Hepatocyte (in vitro differentiated cells): ENCODE measurements at regions not wholly inside any gene's neighbourhood (a gene's known extent, or its start where the extent isn't known, plus 50 kb on each side); places are given as distances from the start of the nearest gene placed in this dataset.
A peak's percentile ranks its signal among the peaks of the same experiment; 100 is the strongest.

Experiments
- DNase-seq: peaks from one replicate; pipeline ENCODE4 v3.0.0-alpha.2; 2016; ENCODE audit warnings: low spot score
- H2AFZ ChIP-seq: fragments of 200-600 bp; sonication (generic); 2 replicates; pipeline ENCODE4 v1.6.0; 2016; ENCODE audit warnings: antibody characterized with exemption, mild to moderate bottlenecking
- H3K27ac ChIP-seq: fragments of 200-600 bp; sonication (generic); 2 replicates; pipeline ENCODE4 v1.5.1; 2016; ENCODE audit warnings: mild to moderate bottlenecking
- H3K27me3 ChIP-seq: fragments of 200-600 bp; sonication (generic); 2 replicates; pipeline ENCODE4 v1.6.1; 2016
- H3K36me3 ChIP-seq: fragments of 200-600 bp; sonication (generic); replicated peaks from 2 replicates; pipeline ENCODE4 v1.5.1; 2016; ENCODE audit warnings: low read depth; ENCODE audit not compliant: insufficient read depth
- H3K4me1 ChIP-seq: fragments of 200-600 bp; sonication (generic); 2 replicates; pipeline ENCODE4 v1.5.1; 2016; ENCODE audit warnings: mild to moderate bottlenecking, moderate library complexity; ENCODE audit not compliant: insufficient read depth
- H3K4me2 ChIP-seq: fragments of 200-600 bp; sonication (generic); 2 replicates; pipeline ENCODE4 v1.6.0; 2016
- H3K4me3 ChIP-seq: fragments of 200-600 bp; sonication (generic); 2 replicates; pipeline ENCODE4 v1.5.1; 2016; ENCODE audit warnings: mild to moderate bottlenecking
- H3K79me2 ChIP-seq: fragments of 200-600 bp; sonication (generic); 2 replicates; pipeline ENCODE4 v1.6.0; 2017; ENCODE audit warnings: mild to moderate bottlenecking
- H3K9me2 ChIP-seq: fragments of 200-600 bp; sonication (generic); replicated peaks from 2 replicates; pipeline ENCODE4 v1.6.0; 2017; ENCODE audit warnings: mild to moderate bottlenecking; ENCODE audit not compliant: insufficient read depth
- H3K9me3 ChIP-seq: fragments of 200-600 bp; sonication (generic); 2 replicates; pipeline ENCODE4 v1.5.1; 2016; ENCODE audit warnings: low read depth, mild to moderate bottlenecking
- H4K20me1 ChIP-seq: fragments of 200-600 bp; sonication (generic); 2 replicates; pipeline ENCODE4 v1.6.0; 2016; ENCODE audit warnings: mild to moderate bottlenecking; ENCODE audit not compliant: insufficient read depth, poor library complexity, severe bottlenecking
- EZH2 ChIP-seq: fragments of 200-600 bp; sonication (generic); IDR thresholded peaks from 2 replicates; pipeline ENCODE4 v1.6.1; 2016; ENCODE audit warnings: antibody characterized with exemption, mild to moderate bottlenecking, borderline replicate concordance
- EZH2phosphoT487 ChIP-seq: fragments of 200-600 bp; sonication (generic); IDR thresholded peaks from one replicate; pipeline ENCODE4 v1.6.1; 2018; ENCODE audit warnings: antibody characterized with exemption, mild to moderate bottlenecking, low read depth, moderate library complexity; ENCODE audit not compliant: unreplicated experiment, severe bottlenecking
- WGBS: methylation state at CpG from one replicate; pipeline ENCODE4 v1.1.6; 2016; ENCODE audit warnings: low lambda C conversion rate; ENCODE audit errors: missing lambda C conversion rate; 5-methylcytosine and 5-hydroxymethylcytosine counted together
- TF ChIP-seq, protein P1 (sequence below): fragments of 200-600 bp; sonication (generic); IDR thresholded peaks from 2 replicates; pipeline ENCODE4 v1.5.1; 2016; ENCODE audit warnings: antibody characterized with exemption, mild to moderate bottlenecking; ENCODE audit not compliant: poor library complexity

DNA sequence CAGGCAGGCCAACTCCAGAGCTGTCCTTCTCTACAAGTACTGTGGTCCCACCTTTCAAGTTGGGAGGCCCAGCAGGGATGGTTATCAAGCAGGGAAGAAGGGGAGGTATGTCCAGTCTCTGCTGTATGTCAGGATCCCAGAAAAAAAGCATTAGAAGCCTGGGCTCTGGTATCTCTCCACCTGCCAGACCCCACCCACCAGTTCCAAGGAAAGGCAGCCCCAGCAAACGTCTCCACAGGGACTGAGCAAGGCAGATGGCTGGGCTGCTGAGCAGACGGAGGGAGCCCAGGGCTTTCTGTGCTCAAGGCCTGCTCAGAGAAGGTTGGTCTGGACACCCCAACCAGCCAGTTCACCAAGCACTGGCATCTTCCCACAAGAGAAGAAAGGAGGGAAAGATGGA lies 287.8 kb downstream of the XXYLT1 start:
- no peaks in the 10 kb centered on the region for H3K27me3 ChIP-seq
- no peak overlapping the region for H3K4me2 ChIP-seq
- H3K27ac ChIP-seq = no peak overlapping the region
- no peaks in the 10 kb centered on the region for H3K36me3 ChIP-seq
- TF ChIP-seq EZH2phosphoT487 (no peak), EZH2 (no peak)
- TF ChIP-seq, protein P1, sequence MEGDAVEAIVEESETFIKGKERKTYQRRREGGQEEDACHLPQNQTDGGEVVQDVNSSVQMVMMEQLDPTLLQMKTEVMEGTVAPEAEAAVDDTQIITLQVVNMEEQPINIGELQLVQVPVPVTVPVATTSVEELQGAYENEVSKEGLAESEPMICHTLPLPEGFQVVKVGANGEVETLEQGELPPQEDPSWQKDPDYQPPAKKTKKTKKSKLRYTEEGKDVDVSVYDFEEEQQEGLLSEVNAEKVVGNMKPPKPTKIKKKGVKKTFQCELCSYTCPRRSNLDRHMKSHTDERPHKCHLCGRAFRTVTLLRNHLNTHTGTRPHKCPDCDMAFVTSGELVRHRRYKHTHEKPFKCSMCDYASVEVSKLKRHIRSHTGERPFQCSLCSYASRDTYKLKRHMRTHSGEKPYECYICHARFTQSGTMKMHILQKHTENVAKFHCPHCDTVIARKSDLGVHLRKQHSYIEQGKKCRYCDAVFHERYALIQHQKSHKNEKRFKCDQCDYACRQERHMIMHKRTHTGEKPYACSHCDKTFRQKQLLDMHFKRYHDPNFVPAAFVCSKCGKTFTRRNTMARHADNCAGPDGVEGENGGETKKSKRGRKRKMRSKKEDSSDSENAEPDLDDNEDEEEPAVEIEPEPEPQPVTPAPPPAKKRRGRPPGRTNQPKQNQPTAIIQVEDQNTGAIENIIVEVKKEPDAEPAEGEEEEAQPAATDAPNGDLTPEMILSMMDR = no peak
- no peaks in the 10 kb centered on the region for H3K4me1 ChIP-seq
- H2AFZ ChIP-seq = no peak overlapping the region
- H3K4me3 ChIP-seq = no peak overlapping the region
- no peaks in the 10 kb centered on the region for H4K20me1 ChIP-seq
- H3K79me2 ChIP-seq = no peaks in the 10 kb centered on the region
- no peaks in the 10 kb centered on the region for H3K9me3 ChIP-seq
- DNase-seq = no peak
- WGBS = 71% methylated on average over 2 of the region's 2 CpGs
- no peaks in the 10 kb centered on the region for H3K9me2 ChIP-seq

DNA sequence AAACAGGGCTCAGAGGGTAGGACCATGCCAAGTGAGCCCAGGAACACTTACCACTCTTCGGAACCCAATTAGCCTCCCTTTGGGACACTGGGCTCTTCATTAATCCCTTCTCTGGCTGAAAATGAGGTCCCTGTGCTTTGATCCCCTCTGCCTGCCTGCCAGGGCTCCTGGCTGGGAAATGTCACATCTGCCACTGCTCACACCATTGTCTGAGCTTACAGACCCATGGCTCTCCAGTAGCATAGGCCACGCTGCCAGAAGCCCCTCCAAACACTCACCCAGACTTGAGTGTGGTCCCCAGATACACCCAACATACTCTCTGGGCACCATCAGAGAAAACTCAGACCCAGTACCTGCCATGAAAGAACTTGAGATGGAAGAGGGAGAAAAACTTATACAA lies 287.3 kb downstream of the XXYLT1 start:
- Histone ChIP-seq H3K36me3 (no peaks in the 10 kb centered on the region), H2AFZ (no peak overlapping the region), H3K4me3 (no peak overlapping the region), H3K9me3 (no peaks in the 10 kb centered on the region), H3K4me2 (no peak overlapping the region), H3K27ac (no peak overlapping the region), H3K27me3 (no peaks in the 10 kb centered on the region), H3K4me1 (no peaks in the 10 kb centered on the region), H3K9me2 (no peaks in the 10 kb centered on the region), H3K79me2 (no peaks in the 10 kb centered on the region), H4K20me1 (no peaks in the 10 kb centered on the region)
- DNase-seq = no peak
- TF ChIP-seq, protein P1 = no peak
- TF ChIP-seq EZH2 (no peak), EZH2phosphoT487 (no peak)
- WGBS = 78% methylated on average over 2 of the region's 2 CpGs

GRCh38 chr3:194984066-194984465 lies 286.9 kb downstream of the XXYLT1 start:
- DNase-seq = no peak

DNA sequence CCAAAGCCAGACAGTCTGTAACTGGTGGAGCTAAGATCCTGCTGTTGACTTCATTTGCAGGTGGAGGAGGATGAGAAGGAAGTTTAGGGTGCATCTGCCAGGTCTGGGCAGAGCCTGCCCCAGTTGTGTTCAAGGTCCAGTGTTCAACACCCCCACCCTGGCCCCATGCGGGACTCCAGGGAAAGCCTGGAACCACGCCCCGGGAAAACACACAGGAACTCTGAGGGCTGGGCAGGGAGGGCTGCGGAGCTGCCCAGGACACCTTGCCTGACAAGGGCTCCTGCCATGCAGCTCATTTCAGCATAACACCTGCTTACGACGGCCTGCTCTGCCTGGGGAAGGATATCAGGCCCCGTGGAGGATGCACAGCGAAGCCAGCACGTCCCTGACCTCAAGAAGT lies 286.3 kb downstream of the XXYLT1 start:
- no peaks in the 10 kb centered on the region for H3K36me3 ChIP-seq
- no peaks in the 10 kb centered on the region for H4K20me1 ChIP-seq
- H3K9me2 ChIP-seq = no peaks in the 10 kb centered on the region
- H3K4me2 ChIP-seq = peak overlapping the region; percentile 68
- TF ChIP-seq, protein P1 = no peak
- no peak for TF ChIP-seq EZH2phosphoT487
- TF ChIP-seq EZH2 = no peak
- H3K27ac ChIP-seq = no peak overlapping the region
- DNase-seq = peak; percentile 43
- H2AFZ ChIP-seq = peak overlapping the region; percentile 48
- H3K4me3 ChIP-seq = no peak overlapping the region
- H3K27me3 ChIP-seq = no peaks in the 10 kb centered on the region
- H3K79me2 ChIP-seq = no peaks in the 10 kb centered on the region
- WGBS = 76% methylated on average over 9 of the region's 9 CpGs
- no peaks in the 10 kb centered on the region for H3K9me3 ChIP-seq
- H3K4me1 ChIP-seq = no peaks in the 10 kb centered on the region

More at GRCh38 chr3:194984066-194984465, 286.9 kb downstream of the XXYLT1 start:
- Histone ChIP-seq H3K27me3 (no peaks in the 10 kb centered on the region), H3K4me3 (no peak overlapping the region), H3K27ac (no peak overlapping the region), H4K20me1 (no peaks in the 10 kb centered on the region), H3K4me1 (no peaks in the 10 kb centered on the region), H3K9me2 (no peaks in the 10 kb centered on the region), H3K9me3 (no peaks in the 10 kb centered on the region), H3K36me3 (no peaks in the 10 kb centered on the region), H2AFZ (no peak overlapping the region), H3K79me2 (no peaks in the 10 kb centered on the region), H3K4me2 (no peak overlapping the region)
- TF ChIP-seq EZH2phosphoT487 = no peak
- WGBS = 89% methylated on average over 3 of the region's 3 CpGs
